ENCODE measurements at regions not wholly inside any gene's neighbourhood (a gene's known extent, or its start where the extent isn't known, plus 50 kb on each side); places are given as distances from the start of the nearest gene placed in this dataset.

- TF ChIP-seq CTCF (conservative IDR thresholded peaks at IDR 0.05): no peak
- no peak overlapping the region for H3K27ac ChIP-seq
Observed at GRCh38 chr2:160911258-160911657, 249.0 kb upstream of the TANK start.

GRCh38 chr2:160912276-160912675 is 248.0 kb upstream of the TANK start:
- no peak overlapping the region for H3K27ac ChIP-seq
- TF ChIP-seq CTCF (conservative IDR thresholded peaks at IDR 0.05): no peak

GRCh38 chr2:160913323-160913722 is 246.9 kb upstream of the TANK start:
- TF ChIP-seq CTCF (conservative IDR thresholded peaks at IDR 0.05): no peak
- H3K27ac ChIP-seq: no peak overlapping the region

GRCh38 chr2:160914217-160914616 is 246.0 kb upstream of the TANK start:
- no peak overlapping the region for H3K27ac ChIP-seq
- TF ChIP-seq CTCF (conservative IDR thresholded peaks at IDR 0.05): no peak

- no peak overlapping the region for H3K27ac ChIP-seq
- TF ChIP-seq CTCF (conservative IDR thresholded peaks at IDR 0.05): no peak
Observed at GRCh38 chr2:160916300-160916699, 243.9 kb upstream of the TANK start.

- no peak for TF ChIP-seq CTCF (conservative IDR thresholded peaks at IDR 0.05)
- H3K27ac ChIP-seq: no peak overlapping the region
Observed at GRCh38 chr2:160917850-160918249, 242.4 kb upstream of the TANK start.

GRCh38 chr2:160918258-160918657 is 242.0 kb upstream of the TANK start:
- no peak overlapping the region for H3K27ac ChIP-seq
- TF ChIP-seq CTCF (conservative IDR thresholded peaks at IDR 0.05): no peak
